ENCODE measurements at regions not wholly inside any gene's neighbourhood (a gene's known extent, or its start where the extent isn't known, plus 50 kb on each side); places are given as distances from the start of the nearest gene placed in this dataset.

GRCh38 chr5:33303579-33304095 lies 137.1 kb upstream of the TARS1 start:
- TF ChIP-seq POLR2A (IDR thresholded peaks at IDR 0.05) (no peak), CTCF (IDR thresholded peaks at IDR 0.05) (no peak)

Measured in lower leg skin (tissue), 3 donors.